Peyer's patch (tissue), 4 donors: ENCODE measurements at regions not wholly inside any gene's neighbourhood (a gene's known extent, or its start where the extent isn't known, plus 50 kb on each side); places are given as distances from the start of the nearest gene placed in this dataset.
A peak's percentile ranks its signal among the peaks of the same experiment; 100 is the strongest.

ENCODE experiments used
- DNase-seq, 3 donors: peaks; one replicate each; pipeline ENCODE4 v3.0.0-alpha.2; 2017 to 2019
- H3K27ac ChIP-seq, 4 donors: fragments of 200-600 bp; sonication (generic); one replicate each; pipeline ENCODE4 v1.5.1; 2016 to 2019
- H3K27me3 ChIP-seq, 2 donors: fragments of 200-600 bp; sonication (generic); one replicate each; pipeline ENCODE4 v1.5.1; 2019
- H3K36me3 ChIP-seq, 3 donors: fragments of 200-600 bp; sonication (generic); one replicate each; pipeline ENCODE4 v1.5.1; 2016 to 2019
- H3K4me1 ChIP-seq, 4 donors: fragments of 200-600 bp; sonication (generic); one replicate each; pipeline ENCODE4 v1.5.1; 2016 to 2019
- H3K4me3 ChIP-seq, 4 donors: fragments of 200-600 bp; sonication (generic); 1 replicate in 3 of 4; 2 replicates in 1 of 4; pipeline ENCODE4 v1.5.1; 2016 to 2019; ENCODE audit warnings: mild to moderate bottlenecking in 1 of 4
- H3K9me3 ChIP-seq, 4 donors: fragments of 200-600 bp; sonication (generic); one replicate each; pipeline ENCODE4 v1.5.1; 2016 to 2019; ENCODE audit warnings: mild to moderate bottlenecking in 1 of 4
- POLR2A ChIP-seq, 2 donors: fragments of 450-650 bp; IDR thresholded peaks; one replicate each; pipeline ENCODE4 v1.5.1; 2017; ENCODE audit warnings: antibody characterized with exemption in 2 of 2, mild to moderate bottlenecking in 2 of 2, moderate library complexity in 2 of 2
- TF ChIP-seq, protein P1 (sequence below), 6 experiments: fragments of 450-650 bp in 4 of 6; fragments of 200-600 bp in 2 of 6; sonication (generic) in 1 of 6; IDR thresholded peaks; one replicate each; pipeline ENCODE4 v1.5.1; 2017 to 2019; ENCODE audit warnings: antibody characterized with exemption in 6 of 6, mild to moderate bottlenecking in 3 of 6, moderate library complexity in 1 of 6

- no peak overlapping the region for H3K27ac ChIP-seq
- peaks cover 0 to 6% (median 0%) of the 10 kb centered on the region in 4 donors for H3K4me1 ChIP-seq
- H3K27me3 ChIP-seq = no peaks in the 10 kb centered on the region
- no peak for DNase-seq
- H3K4me3 ChIP-seq = no peak overlapping the region
- TF ChIP-seq, protein P1, sequence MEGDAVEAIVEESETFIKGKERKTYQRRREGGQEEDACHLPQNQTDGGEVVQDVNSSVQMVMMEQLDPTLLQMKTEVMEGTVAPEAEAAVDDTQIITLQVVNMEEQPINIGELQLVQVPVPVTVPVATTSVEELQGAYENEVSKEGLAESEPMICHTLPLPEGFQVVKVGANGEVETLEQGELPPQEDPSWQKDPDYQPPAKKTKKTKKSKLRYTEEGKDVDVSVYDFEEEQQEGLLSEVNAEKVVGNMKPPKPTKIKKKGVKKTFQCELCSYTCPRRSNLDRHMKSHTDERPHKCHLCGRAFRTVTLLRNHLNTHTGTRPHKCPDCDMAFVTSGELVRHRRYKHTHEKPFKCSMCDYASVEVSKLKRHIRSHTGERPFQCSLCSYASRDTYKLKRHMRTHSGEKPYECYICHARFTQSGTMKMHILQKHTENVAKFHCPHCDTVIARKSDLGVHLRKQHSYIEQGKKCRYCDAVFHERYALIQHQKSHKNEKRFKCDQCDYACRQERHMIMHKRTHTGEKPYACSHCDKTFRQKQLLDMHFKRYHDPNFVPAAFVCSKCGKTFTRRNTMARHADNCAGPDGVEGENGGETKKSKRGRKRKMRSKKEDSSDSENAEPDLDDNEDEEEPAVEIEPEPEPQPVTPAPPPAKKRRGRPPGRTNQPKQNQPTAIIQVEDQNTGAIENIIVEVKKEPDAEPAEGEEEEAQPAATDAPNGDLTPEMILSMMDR (IDR thresholded peaks at IDR 0.05) = no peak
- no peak for TF ChIP-seq POLR2A (IDR thresholded peaks at IDR 0.05)
- no peaks in the 10 kb centered on the region for H3K9me3 ChIP-seq
- no peaks in the 10 kb centered on the region for H3K36me3 ChIP-seq
These were observed 208.8 kb downstream of the GXYLT1 start for GRCh38 chr12:41935911-41936310.

DNA sequence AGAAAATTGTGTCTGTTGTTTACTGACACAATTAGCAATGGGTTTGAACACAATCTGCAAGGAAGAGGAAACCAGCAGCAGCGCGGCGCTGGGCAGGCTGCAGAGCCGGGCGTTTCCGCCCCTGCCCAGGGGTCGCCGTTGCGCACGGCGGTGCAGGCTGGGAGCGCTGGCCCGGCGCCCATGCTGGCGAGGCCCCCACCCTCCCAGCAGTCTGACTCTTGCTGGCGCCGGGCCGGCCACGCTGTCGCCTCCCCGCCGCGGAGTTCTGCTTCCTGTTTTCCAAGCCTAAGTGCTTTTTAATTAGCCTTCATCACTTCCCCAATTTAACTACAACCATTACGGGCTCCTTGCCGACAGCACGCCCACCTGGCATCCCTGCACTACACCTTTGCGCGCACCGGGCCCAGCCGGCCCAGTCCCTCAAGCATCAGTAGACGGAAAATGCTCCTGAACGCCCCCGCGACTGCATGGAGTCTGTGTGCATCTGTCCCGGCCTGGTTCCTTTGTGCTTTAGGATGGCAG, 212.1 kb downstream of the GXYLT1 start:
- H3K36me3 ChIP-seq = no peaks in the 10 kb centered on the region
- peak; percentile 22 to 62 (median 55) for DNase-seq
- H3K9me3 ChIP-seq = no peaks in the 10 kb centered on the region
- H3K4me3 ChIP-seq = peak overlapping the region; percentile 18 to 48 (median 44)
- TF ChIP-seq, protein P1 (IDR thresholded peaks at IDR 0.05) = no peak
- no peak for TF ChIP-seq POLR2A (IDR thresholded peaks at IDR 0.05)
- H3K4me1 ChIP-seq = peaks cover 0 to 6% (median 0%) of the 10 kb centered on the region in 4 donors
- H3K27ac ChIP-seq = no peak overlapping the region
- H3K27me3 ChIP-seq = no peaks in the 10 kb centered on the region

DNA sequence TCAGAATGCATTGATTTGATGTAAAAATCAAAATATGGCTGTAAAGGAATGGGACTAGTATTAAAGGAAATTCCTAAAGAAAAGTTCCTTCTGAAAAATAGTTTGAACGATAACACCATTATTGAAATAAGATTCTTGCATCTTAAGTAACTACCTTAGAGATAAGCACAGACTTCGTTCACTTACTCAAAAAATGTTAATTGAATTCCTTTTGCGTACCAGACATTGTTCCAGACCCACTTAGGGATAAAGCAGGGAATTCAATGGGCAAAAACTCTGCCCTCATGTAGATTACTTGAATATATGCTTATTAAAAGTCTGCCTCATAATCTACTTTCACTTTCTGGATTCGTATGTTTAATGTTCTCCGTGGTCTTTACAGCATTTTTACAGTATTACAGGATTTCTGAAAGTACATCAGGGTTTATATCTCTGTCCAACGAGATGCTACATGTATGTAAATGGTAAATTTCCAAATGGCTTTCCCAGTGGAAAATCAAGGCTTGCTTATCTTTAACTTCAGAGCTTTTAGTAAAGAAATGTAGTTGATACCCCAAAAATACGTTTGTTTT, 213.7 kb downstream of the GXYLT1 start:
- no peak overlapping the region for H3K27ac ChIP-seq
- TF ChIP-seq POLR2A (IDR thresholded peaks at IDR 0.05) = no peak
- TF ChIP-seq, protein P1 (IDR thresholded peaks at IDR 0.05) = no peak
- no peaks in the 10 kb centered on the region for H3K27me3 ChIP-seq
- peaks cover 0 to 6% (median 0%) of the 10 kb centered on the region in 4 donors for H3K4me1 ChIP-seq
- no peaks in the 10 kb centered on the region for H3K36me3 ChIP-seq
- DNase-seq = no peak
- H3K9me3 ChIP-seq = no peaks in the 10 kb centered on the region
- peak overlapping the region in 1 of 4 donors; percentile 0 for H3K4me3 ChIP-seq

DNA sequence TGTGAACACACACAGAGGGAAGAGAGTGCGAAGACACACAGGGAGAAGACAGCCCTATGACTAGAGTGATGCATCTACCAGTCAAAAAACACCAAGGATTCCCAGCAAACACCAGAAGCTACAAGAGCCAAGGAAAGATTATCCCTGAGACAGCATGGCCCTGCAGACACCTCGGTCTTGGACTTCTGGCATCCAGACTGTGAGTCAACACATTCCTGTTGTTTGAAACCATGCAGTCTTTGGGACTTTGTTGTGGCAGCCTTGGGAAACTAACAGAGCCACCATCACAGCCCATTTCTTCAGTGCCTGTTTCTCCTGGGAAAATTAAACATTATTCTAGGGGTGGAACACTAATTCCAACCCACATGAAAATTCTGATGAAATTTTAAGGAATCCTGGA, 220.6 kb downstream of the GXYLT1 start:
- Histone ChIP-seq H3K36me3 (no peaks in the 10 kb centered on the region), H3K27me3 (no peaks in the 10 kb centered on the region), H3K27ac (no peak overlapping the region), H3K4me1 (no peaks in the 10 kb centered on the region), H3K9me3 (no peaks in the 10 kb centered on the region), H3K4me3 (no peak overlapping the region)
- no peak for TF ChIP-seq POLR2A (IDR thresholded peaks at IDR 0.05)
- TF ChIP-seq, protein P1 (IDR thresholded peaks at IDR 0.05) = no peak
- DNase-seq = no peak

GRCh38 chr12:41923351-41923750, 221.3 kb downstream of the GXYLT1 start:
- Histone ChIP-seq H3K36me3 (no peaks in the 10 kb centered on the region), H3K27me3 (no peaks in the 10 kb centered on the region), H3K27ac (no peak overlapping the region), H3K4me1 (peaks cover 0 to under 1% (median 0%) of the 10 kb centered on the region in 4 donors), H3K9me3 (no peaks in the 10 kb centered on the region), H3K4me3 (no peak overlapping the region)
- TF ChIP-seq, protein P1 (IDR thresholded peaks at IDR 0.05) = no peak
- no peak for TF ChIP-seq POLR2A (IDR thresholded peaks at IDR 0.05)
- no peak for DNase-seq
